GM23338 (cell line): ENCODE measurements at regions not wholly inside any gene's neighbourhood (a gene's known extent, or its start where the extent isn't known, plus 50 kb on each side); places are given as distances from the start of the nearest gene placed in this dataset.

Experiments used
- ATAC-seq: fragments of 200-7000 bp; cut with Tn5 transposase; 3 replicates; pipeline ENCODE4 v1.9.1; 2020
- DNase-seq: peaks from one replicate; pipeline ENCODE4 v3.0.0-alpha.2; 2015; ENCODE audit warnings: low spot score
- H2AFZ ChIP-seq: fragments of 200-600 bp; sonication (generic); 2 replicates; pipeline ENCODE4 v1.8.0; 2016; ENCODE audit warnings: antibody characterized with exemption, mild to moderate bottlenecking, moderate library complexity
- H3F3A ChIP-seq: fragments of 200-600 bp; sonication (generic); replicated peaks from 2 replicates; pipeline ENCODE4 v1.8.0; 2017; ENCODE audit warnings: antibody characterized with exemption, mixed run types, low read depth
- H3K27ac ChIP-seq: fragments of 200-600 bp; sonication (generic); 2 replicates; pipeline ENCODE4 v1.6.1; 2016; ENCODE audit warnings: low read depth
- H3K27me3 ChIP-seq: fragments of 200-600 bp; sonication (generic); 2 replicates; pipeline ENCODE4 v1.8.0; 2016; ENCODE audit warnings: mild to moderate bottlenecking, mixed run types, moderate library complexity; ENCODE audit not compliant: insufficient read depth
- H3K36me3 ChIP-seq: fragments of 200-600 bp; sonication (generic); 2 replicates; pipeline ENCODE4 v1.8.0; 2016; ENCODE audit warnings: mild to moderate bottlenecking; ENCODE audit not compliant: insufficient read depth
- H3K4me1 ChIP-seq: fragments of 200-600 bp; sonication (generic); 2 replicates; pipeline ENCODE4 v1.8.0; 2016; ENCODE audit warnings: mild to moderate bottlenecking, moderate library complexity; ENCODE audit not compliant: insufficient read depth
- H3K4me2 ChIP-seq: fragments of 200-600 bp; sonication (generic); 2 replicates; pipeline ENCODE4 v1.7.1; 2017; ENCODE audit warnings: mixed run types
- H3K4me3 ChIP-seq: fragments of 200-600 bp; sonication (generic); 2 replicates; pipeline ENCODE4 v1.6.1; 2016; ENCODE audit warnings: mixed run types
- H3K79me2 ChIP-seq: fragments of 200-600 bp; sonication (generic); replicated peaks from 2 replicates; pipeline ENCODE4 v1.8.0; 2017; ENCODE audit warnings: mild to moderate bottlenecking; ENCODE audit not compliant: insufficient read depth
- H3K9me2 ChIP-seq: fragments of 200-600 bp; sonication (generic); 2 replicates; pipeline ENCODE4 v1.8.0; 2017; ENCODE audit not compliant: insufficient read depth
- H4K20me1 ChIP-seq: fragments of 200-600 bp; sonication (generic); replicated peaks from 2 replicates; pipeline ENCODE4 v1.8.0; 2017; ENCODE audit warnings: mild to moderate bottlenecking; ENCODE audit not compliant: insufficient read depth
- H3K27ac Mint-ChIP-seq: 2 replicates; pipeline ENCODE4 v1.8.0; 2020; ENCODE audit warnings: inconsistent platforms, mild to moderate bottlenecking, moderate library complexity, mixed read lengths
- H3K27me3 Mint-ChIP-seq: 3 replicates; pipeline ENCODE4 v1.8.0; 2022; ENCODE audit warnings: low read depth, mild to moderate bottlenecking, moderate library complexity, mixed read lengths, inconsistent platforms; ENCODE audit not compliant: insufficient read depth, poor library complexity
- H3K36me3 Mint-ChIP-seq: 3 replicates; pipeline ENCODE4 v1.8.0; 2021; ENCODE audit warnings: low read depth, mild to moderate bottlenecking, inconsistent platforms, moderate library complexity, mixed read lengths
- H3K4me1 Mint-ChIP-seq: 3 replicates; pipeline ENCODE4 v1.8.0; 2020; ENCODE audit warnings: mild to moderate bottlenecking, inconsistent platforms, mixed read lengths
- H3K4me3 Mint-ChIP-seq: 3 replicates; pipeline ENCODE4 v1.8.0; 2021; ENCODE audit warnings: moderate library complexity, mild to moderate bottlenecking, inconsistent platforms, mixed read lengths
- H3K9me3 Mint-ChIP-seq: 3 replicates; pipeline ENCODE4 v1.8.0; 2020; ENCODE audit warnings: moderate library complexity, mild to moderate bottlenecking, inconsistent platforms, mixed read lengths
- CREB1 ChIP-seq: fragments of 250-450 bp; sonication (Bioruptor Pico); IDR thresholded peaks from 2 replicates; pipeline ENCODE4 v1.5.0; 2020; ENCODE audit warnings: low read depth, mild to moderate bottlenecking, moderate library complexity
- EZH2 ChIP-seq: fragments of 200-600 bp; sonication (generic); IDR thresholded peaks from one replicate; pipeline ENCODE4 v1.8.0; 2017; ENCODE audit warnings: antibody characterized with exemption, mild to moderate bottlenecking, low read depth; ENCODE audit not compliant: unreplicated experiment
- JUNB ChIP-seq: IDR thresholded peaks from one replicate; pipeline ENCODE4 v1.6.1; 2016; ENCODE audit warnings: antibody characterized with exemption; ENCODE audit not compliant: unreplicated experiment
- NANOG ChIP-seq: IDR thresholded peaks from 2 replicates; pipeline ENCODE4 v1.6.1; 2016; ENCODE audit warnings: antibody characterized with exemption, borderline replicate concordance
- POLR2AphosphoS5 ChIP-seq: IDR thresholded peaks from 2 replicates; pipeline ENCODE4 v1.6.1; 2016; ENCODE audit warnings: antibody characterized with exemption, low read depth
- STAT1 ChIP-seq: IDR thresholded peaks from one replicate; pipeline ENCODE4 v1.6.1; 2016; ENCODE audit warnings: antibody characterized with exemption; ENCODE audit not compliant: unreplicated experiment
- ZNF114 ChIP-seq: fragments of 250-450 bp; sonication (Bioruptor Pico); IDR thresholded peaks from 2 replicates; pipeline ENCODE4 v1.5.0; 2020; ENCODE audit warnings: mild to moderate bottlenecking, moderate library complexity
- ZNF331 ChIP-seq: fragments of 250-450 bp; sonication (Bioruptor Pico); IDR thresholded peaks from 2 replicates; pipeline ENCODE4 v1.5.0; 2020; ENCODE audit warnings: low read depth, mild to moderate bottlenecking, moderate library complexity
- ZNF462 ChIP-seq: fragments of 250-450 bp; sonication (Bioruptor Pico); IDR thresholded peaks from 2 replicates; pipeline ENCODE4 v1.5.0; 2020; ENCODE audit warnings: mild to moderate bottlenecking, moderate library complexity

GRCh38 chr22:27542602-27543001 is 259.0 kb downstream of the MN1 start:
- Histone ChIP-seq H3K36me3 (no peaks in the 10 kb centered on the region), H3F3A (0 out of 2 replicates have a peak, but pooled peaks cover 3% of the 10 kb centered on the region), H3K4me3 (no peak overlapping the region), H3K27me3 (no peaks in the 10 kb centered on the region), H2AFZ (no peak overlapping the region), H3K4me1 (peaks cover 13% of the 10 kb centered on the region; the same call in 1 of the 2 replicates), H3K4me2 (no peak overlapping the region), H3K9me2 (no peaks in the 10 kb centered on the region), H3K27ac (no peak overlapping the region), H3K79me2 (no peaks in the 10 kb centered on the region), H4K20me1 (no peaks in the 10 kb centered on the region)
- no peak overlapping the region for H3K4me3 Mint-ChIP-seq
- ATAC-seq (no peak), DNase-seq (no peak)
- no peak overlapping the region for H3K27ac Mint-ChIP-seq
- peaks cover 40% of the 10 kb centered on the region for H3K4me1 Mint-ChIP-seq
- H3K36me3 Mint-ChIP-seq: no peaks in the 10 kb centered on the region
- H3K9me3 Mint-ChIP-seq: no peaks in the 10 kb centered on the region
- TF ChIP-seq POLR2AphosphoS5 (no peak), JUNB (no peak), NANOG (no peak), CREB1 (CRISPR knock-in tag) (no peak), STAT1 (no peak), ZNF114 (CRISPR knock-in tag) (no peak), ZNF462 (CRISPR knock-in tag) (no peak), ZNF331 (no peak), EZH2 (no peak)
- peaks cover 9% of the 10 kb centered on the region for H3K27me3 Mint-ChIP-seq
